Lower lobe of right lung (tissue), 2 donors: ENCODE measurements at regions not wholly inside any gene's neighbourhood (a gene's known extent, or its start where the extent isn't known, plus 50 kb on each side); places are given as distances from the start of the nearest gene placed in this dataset.

Experiments used
- ATAC-seq, 2 donors: fragments of 200-7000 bp; cut with Tn5 transposase; one replicate each; pipeline ENCODE4 v1.9.1; 2020 to 2022; ENCODE audit warnings: mild to moderate bottlenecking in 2 of 2, moderate library complexity in 2 of 2
- DNase-seq: peaks from one replicate; pipeline ENCODE4 v3.0.0-alpha.2; 2020
- H3K27ac ChIP-seq: fragments of 200-600 bp; one replicate; pipeline ENCODE4 v1.8.0; 2022
- H3K27me3 ChIP-seq: fragments of 200-600 bp; one replicate; pipeline ENCODE4 v1.8.0; 2022; ENCODE audit warnings: low read depth
- H3K36me3 ChIP-seq: fragments of 200-600 bp; one replicate; pipeline ENCODE4 v1.8.0; 2022; ENCODE audit warnings: mild to moderate bottlenecking
- H3K4me1 ChIP-seq: fragments of 200-600 bp; one replicate; pipeline ENCODE4 v1.8.0; 2022
- H3K4me3 ChIP-seq: fragments of 200-600 bp; one replicate; pipeline ENCODE4 v1.8.0; 2022; ENCODE audit warnings: mild to moderate bottlenecking
- H3K9me3 ChIP-seq: fragments of 200-600 bp; one replicate; pipeline ENCODE4 v1.8.0; 2022
- CTCF ChIP-seq: fragments of 200-600 bp; IDR thresholded peaks from one replicate; pipeline ENCODE4 v1.8.0; 2022; ENCODE audit warnings: antibody characterized with exemption, mild to moderate bottlenecking
- intact Hi-C: fragments of 100-400 bp; cut with DNase I; formaldehyde crosslinking; loops from one replicate; pipeline ENCODE4 v1.11.0; 2022
- donor health status: DM: no; HTN: yes; CAD: no; lungs with severe emphysema.

- Histone ChIP-seq H3K4me1 (no peaks in the 10 kb centered on the region), H3K36me3 (no peaks in the 10 kb centered on the region), H3K27me3 (no peaks in the 10 kb centered on the region), H3K9me3 (no peaks in the 10 kb centered on the region), H3K4me3 (no peak overlapping the region), H3K27ac (no peak overlapping the region)
- TF ChIP-seq CTCF = no peak
- DNase-seq (no peak), ATAC-seq (no peak)
- intact Hi-C loops = no loop called here
Observed at GRCh38 chr12:115416869-115417268, 732.9 kb upstream of the TBX3 start.

- Histone ChIP-seq H3K9me3 (no peaks in the 10 kb centered on the region), H3K36me3 (no peaks in the 10 kb centered on the region), H3K4me1 (no peaks in the 10 kb centered on the region), H3K4me3 (no peak overlapping the region), H3K27me3 (no peaks in the 10 kb centered on the region), H3K27ac (no peak overlapping the region)
- no peak for TF ChIP-seq CTCF
- DNase-seq = no peak
- ATAC-seq = no peak
- intact Hi-C loops = no loop called here
Observed at GRCh38 chr12:115413626-115414025, 729.7 kb upstream of the TBX3 start.

GRCh38 chr12:115412831-115413230, 728.9 kb upstream of the TBX3 start:
- DNase-seq (no peak), ATAC-seq (no peak)
- no peak for TF ChIP-seq CTCF
- no peaks in the 10 kb centered on the region for H3K9me3 ChIP-seq
- intact Hi-C loops = no loop called here
- H3K27me3 ChIP-seq = no peaks in the 10 kb centered on the region
- no peaks in the 10 kb centered on the region for H3K4me1 ChIP-seq
- H3K36me3 ChIP-seq = no peaks in the 10 kb centered on the region
- H3K4me3 ChIP-seq = no peak overlapping the region
- no peak overlapping the region for H3K27ac ChIP-seq

- TF ChIP-seq CTCF = no peak
- Histone ChIP-seq H3K36me3 (no peaks in the 10 kb centered on the region), H3K9me3 (no peaks in the 10 kb centered on the region), H3K27ac (no peak overlapping the region), H3K27me3 (no peaks in the 10 kb centered on the region), H3K4me1 (no peaks in the 10 kb centered on the region), H3K4me3 (no peak overlapping the region)
- ATAC-seq = no peak
- intact Hi-C loops = no loop called here
- no peak for DNase-seq
Observed at GRCh38 chr12:115411121-115411520, 727.1 kb upstream of the TBX3 start.

GRCh38 chr12:115408642-115409041, 724.7 kb upstream of the TBX3 start:
- Histone ChIP-seq H3K4me1 (no peaks in the 10 kb centered on the region), H3K4me3 (no peak overlapping the region), H3K9me3 (no peaks in the 10 kb centered on the region), H3K27me3 (no peaks in the 10 kb centered on the region), H3K36me3 (no peaks in the 10 kb centered on the region), H3K27ac (no peak overlapping the region)
- no peak for TF ChIP-seq CTCF
- intact Hi-C loops = no loop called here
- ATAC-seq (no peak), DNase-seq (no peak)

GRCh38 chr12:115407723-115408122, 723.7 kb upstream of the TBX3 start:
- ATAC-seq (no peak), DNase-seq (no peak)
- no peaks in the 10 kb centered on the region for H3K4me1 ChIP-seq
- H3K27ac ChIP-seq = no peak overlapping the region
- no peak overlapping the region for H3K4me3 ChIP-seq
- H3K9me3 ChIP-seq = no peaks in the 10 kb centered on the region
- H3K27me3 ChIP-seq = no peaks in the 10 kb centered on the region
- intact Hi-C loops = no loop called here
- TF ChIP-seq CTCF = no peak
- no peaks in the 10 kb centered on the region for H3K36me3 ChIP-seq
